Activated CD4-positive, alpha-beta T cell treated with anti-CD3 and anti-CD28 coated beads for 24 hours (primary cell): ENCODE measurements at regions not wholly inside any gene's neighbourhood (a gene's known extent, or its start where the extent isn't known, plus 50 kb on each side); places are given as distances from the start of the nearest gene placed in this dataset.

Experiments
- DNase-seq, 2 donors: peaks; one replicate each; pipeline ENCODE4 v3.0.0-alpha.2; 2020; ENCODE audit warnings: low read depth in 2 of 2

DNA sequence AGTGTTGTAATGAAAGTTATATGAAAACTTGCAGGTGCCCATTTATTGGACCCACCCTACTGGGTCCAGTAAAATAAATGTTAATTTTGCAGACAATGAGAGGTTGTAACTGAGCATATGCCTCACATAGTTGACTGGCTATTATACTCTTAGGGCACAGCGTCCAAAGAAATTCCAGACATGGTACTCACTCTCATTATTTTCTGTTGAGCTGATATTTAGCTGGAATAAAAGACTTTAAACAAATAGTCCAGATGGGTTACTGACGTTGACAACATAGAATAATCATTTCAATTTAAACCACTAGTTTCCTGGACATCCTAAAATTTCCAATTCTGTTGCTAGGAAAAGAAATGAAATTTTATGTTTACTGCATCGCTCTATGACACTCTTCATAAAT is 174.5 kb downstream of the ZNF365 start:
- DNase-seq, result no peak

DNA sequence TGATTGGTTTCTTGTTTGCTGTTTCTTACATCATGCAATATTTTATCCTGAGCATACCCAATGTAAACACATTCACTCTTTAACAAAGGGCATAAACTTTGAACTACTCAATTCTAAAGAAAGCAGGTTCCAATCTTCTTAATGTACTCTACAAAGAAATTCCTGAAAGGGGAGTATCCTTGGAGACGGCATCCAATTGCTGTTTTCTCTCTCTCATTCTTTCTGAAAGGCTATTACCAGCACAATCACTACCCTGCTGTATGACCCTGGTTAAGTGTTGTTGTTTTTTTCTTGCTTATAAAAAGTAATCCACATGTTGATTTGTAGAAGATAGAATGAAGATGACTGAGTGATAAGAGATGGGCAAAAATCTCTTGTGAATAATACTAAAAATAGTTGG is 176.0 kb downstream of the ZNF365 start:
- no peak for DNase-seq

DNA sequence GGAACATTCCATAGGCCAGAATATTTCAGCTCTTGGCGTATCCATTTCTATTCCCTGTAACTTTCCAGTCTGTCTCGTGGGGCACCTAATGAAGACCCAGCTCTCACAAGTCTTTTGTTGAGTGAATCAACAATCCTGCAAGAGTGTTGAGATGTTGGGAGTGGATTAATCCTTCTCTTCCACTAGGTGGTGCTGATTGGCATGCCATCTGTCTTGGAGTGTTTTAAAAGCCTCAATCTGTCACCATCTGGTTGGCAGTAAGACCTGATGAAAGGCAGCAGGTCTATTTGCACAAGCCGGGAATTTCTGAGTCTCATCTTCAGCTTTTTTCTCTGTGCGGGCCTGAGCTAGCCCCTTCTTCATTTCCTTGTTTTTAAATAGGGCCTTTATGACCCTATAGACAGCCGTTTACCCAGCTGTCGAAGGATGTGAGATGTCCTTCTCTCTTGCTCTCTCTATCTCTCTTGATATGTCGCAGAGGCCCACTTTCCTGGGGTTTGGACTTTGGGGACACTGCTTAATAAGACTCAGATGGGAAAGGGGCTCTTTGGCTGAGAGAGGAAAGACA is 180.5 kb downstream of the ZNF365 start:
- DNase-seq, result no peak

DNA sequence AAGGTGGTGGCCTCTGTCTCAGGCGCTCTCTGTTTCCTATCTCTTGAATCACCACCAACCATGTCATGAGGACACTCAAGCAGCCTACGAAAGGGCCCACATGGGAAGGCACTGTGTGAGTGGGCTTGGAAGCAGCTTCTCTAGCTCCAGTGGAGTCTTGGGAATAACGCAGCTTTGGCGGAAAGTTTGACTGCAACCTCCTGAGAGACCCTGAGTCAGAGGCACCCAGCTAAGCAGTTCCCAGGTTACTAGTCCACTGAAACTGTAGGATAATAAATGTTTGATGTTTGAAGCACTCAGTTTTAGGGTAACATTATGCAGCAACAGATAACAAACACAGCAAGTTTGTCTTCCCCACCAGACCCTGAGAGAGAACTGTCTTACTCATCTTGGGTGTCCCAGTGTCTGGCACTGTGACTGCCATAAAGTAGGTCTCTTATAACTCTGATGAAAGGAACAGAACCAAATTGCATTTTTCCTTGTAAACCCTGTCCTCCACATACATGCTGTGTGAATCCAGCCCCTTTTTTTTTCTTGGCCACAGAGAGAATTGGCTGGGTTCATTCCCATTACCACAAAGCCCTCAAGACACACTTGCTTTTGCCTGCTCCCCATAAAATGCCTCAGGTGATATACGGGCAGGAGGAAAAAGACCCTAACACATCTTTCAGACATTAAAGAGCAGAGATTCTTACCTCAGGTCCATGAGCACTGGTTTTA is 185.5 kb downstream of the ZNF365 start:
- no peak for DNase-seq

DNA sequence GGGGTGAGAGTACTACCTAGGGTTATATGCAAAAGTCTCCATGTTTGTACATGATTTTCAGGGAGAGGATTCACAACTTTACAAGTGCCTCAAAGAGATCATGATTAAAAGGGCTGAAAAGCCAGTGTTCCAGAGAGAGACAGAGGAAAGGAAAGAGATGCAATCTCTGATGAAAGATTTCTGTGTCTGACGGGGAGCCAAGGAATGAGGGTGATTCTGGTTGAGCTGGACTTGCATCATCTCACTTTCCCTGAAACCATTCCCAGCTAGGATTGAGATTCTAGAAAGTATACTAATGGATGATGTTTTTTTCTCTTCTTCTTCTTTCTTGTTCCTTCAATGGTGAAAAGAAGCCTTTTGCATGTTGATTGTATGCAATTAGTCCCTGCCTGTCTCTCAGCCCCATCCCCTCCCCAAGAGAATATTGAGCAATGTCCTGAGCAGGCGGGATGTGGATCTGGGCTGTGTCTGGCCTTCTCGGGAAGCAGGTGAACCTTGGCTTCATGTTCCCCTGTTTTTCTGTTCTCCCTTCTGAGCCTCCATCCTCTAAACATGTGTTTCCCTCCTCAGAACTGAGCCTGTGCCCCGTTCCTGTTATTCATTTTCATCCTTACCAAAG is 186.1 kb downstream of the ZNF365 start:
- DNase-seq, result no peak

DNA sequence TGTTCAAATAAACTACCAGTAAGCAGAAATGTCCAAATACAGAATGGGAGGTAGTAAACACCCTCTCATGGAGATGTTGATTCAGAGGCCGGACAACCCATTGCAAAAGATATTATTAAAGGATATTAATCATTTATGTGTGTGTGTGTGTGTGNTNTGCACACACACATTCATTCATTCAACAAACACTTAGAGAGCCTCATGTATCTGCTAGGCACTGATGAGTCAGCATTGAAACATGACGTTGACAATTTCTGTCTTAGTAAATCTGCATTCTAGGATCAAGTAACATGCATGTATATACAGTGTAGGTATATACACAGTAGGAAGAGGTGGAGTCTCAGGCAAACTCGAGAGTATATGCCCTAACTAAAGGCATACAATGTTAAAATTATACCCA is 187.0 kb downstream of the ZNF365 start:
- DNase-seq, result no peak

DNA sequence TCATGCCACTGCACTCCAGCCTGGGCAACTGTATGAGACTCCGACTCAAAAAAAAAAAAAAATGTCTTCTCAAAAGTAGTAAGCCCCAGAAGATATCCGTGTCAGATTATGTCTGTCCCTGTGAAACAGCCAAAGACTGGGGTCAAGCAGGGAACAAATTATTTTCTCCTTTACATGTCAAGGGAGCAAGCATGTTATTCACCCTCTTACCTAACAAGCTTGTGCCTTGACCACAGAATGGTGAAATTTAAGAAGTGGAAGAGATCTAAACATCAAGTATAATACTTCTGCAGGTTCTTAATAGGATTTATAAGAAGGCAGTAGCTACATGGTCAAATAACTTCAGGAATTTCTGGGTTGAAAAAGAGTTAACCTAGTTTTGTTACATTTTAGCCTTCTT is 187.9 kb downstream of the ZNF365 start:
- DNase-seq, result no peak

DNA sequence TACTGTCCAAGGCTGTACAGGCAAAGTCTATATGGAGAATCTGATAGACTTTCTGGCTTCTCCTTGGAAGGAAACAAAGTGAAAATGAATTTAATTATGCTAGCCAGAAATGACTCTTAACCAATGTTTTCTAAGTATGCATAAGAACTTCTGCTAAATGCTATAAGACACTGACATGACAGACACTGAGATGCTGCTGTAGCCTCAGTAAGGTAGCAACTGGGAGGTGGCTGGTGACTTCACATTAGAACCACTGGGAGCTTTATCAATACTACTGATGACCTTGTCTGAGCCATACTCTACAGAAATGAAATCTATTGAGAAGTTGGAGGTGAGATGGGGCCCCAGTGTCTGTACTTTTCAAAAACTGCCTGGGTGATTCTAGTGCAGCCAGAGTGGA is 188.6 kb downstream of the ZNF365 start:
- DNase-seq, result no peak

DNA sequence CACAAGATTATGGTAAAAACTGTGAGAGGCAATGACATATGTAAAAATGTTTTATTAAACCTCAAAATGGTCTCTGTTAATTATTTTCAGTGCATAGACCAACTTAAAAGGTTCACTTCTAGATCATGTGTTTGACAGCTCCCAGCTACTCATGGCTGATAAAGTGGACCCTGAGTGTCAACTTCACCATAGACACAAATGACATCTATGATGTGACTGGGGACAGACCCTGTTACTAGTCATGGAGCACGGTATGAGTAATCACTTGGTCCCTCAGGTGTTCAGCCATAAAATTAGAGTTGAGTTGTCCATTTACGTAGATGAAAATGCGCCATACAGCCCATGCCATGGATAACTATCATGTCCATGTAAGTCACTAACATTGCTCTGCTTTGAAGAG is 199.8 kb downstream of the ZNF365 start:
- DNase-seq, result no peak

DNA sequence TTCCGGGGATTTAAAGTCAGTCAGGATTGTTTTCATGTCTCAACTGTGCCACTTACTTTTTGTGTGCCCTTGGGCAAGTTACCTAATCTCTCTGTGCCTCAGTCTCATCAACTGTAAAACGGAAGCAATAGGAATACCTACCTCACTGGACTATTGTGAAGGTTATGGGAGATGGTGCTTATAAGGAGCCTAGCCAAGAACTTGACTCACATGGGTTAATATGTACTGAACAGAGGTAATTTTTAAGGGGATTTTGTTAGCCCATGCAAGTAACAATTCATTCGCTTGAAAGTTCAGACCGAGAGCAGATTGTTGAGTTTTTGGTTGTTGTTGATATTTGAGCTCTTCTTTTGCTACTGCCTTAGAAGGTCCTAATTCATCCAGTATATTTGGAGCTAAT is 202.9 kb downstream of the ZNF365 start:
- DNase-seq, result no peak

DNA sequence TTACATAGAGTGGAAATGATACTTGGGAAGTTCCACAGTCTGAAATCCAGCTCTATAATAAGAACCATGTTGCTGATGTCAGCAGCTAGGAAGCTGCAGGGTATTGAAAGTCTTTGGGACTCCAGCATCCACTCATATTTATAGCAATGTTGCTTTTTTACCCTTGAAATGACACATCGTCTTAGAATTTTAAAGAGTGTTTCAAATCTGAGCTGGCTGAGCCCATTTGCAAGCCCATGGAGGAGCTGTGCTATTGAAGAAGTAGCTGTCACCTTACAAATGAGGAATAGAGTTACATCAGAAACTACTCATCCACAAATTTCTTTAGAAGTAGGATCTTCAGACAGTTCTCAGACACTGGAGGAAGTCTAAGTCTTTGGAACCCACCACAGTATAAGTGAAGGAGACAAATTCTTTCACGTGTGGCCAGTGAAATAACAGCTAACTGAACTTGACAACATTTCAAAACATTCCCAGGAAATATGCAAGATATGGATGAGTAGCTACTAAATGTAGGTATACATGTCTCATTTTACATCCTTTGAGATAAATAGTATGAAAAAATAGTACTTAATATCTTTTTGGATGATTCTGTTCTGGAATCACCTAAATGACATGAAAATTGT is 203.6 kb downstream of the ZNF365 start:
- DNase-seq, result no peak

DNA sequence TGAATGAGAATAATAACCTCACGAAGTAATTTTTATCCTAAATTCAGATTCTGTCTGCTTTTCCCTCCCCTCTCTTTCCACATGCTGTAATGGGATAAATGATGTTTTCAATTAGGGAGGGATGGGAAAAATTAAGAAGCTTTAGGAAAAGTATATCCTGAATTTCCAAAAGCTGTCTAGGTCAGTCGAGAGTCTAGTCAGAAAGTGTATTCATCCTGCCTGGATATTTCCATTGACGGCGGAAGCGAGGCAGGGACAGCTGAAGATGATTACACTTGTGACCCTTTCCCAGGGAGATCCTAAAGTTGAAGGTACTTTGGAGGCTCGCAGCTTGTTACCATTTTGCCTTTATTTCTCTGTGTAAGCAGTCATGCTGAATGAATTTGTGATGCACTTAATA is 204.1 kb downstream of the ZNF365 start:
- DNase-seq, result no peak

DNA sequence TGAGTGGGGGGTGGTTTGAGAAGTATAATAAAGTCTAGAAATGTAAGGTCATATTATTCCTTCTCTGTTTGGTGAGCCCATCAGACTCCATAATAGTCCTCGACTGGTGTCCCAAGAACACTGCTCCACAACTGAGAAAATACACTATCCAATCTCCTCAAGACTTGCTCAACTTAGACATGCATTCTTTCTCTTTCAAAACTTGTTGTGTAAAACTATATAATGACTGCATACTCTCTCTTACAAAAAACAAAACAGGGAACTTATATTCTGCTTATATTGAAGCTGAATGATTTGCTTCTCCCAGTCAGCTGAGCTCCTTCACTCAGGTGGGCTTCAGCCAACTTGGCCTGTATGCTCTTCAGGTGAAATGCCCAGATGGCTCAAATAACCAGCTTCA is 204.7 kb downstream of the ZNF365 start:
- no peak for DNase-seq

DNA sequence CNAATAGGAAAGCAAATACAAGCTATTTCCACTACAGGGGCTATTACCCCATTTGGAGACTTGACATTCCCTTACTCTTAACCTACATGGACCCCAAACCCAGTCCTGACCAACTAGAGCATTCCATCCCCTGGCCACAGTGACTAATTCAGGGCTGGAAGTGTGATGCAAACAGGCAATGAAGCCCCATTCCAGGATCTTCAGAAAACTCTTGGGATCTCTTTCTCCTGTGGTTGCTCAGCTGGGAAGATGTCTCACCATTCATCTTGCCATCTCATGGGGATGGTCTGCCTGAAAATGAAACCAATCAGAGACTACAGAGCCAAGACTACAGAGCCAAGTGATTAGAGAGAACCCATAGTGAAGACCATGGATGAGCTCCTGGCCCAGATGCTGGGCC is 206.2 kb downstream of the ZNF365 start:
- no peak for DNase-seq

DNA sequence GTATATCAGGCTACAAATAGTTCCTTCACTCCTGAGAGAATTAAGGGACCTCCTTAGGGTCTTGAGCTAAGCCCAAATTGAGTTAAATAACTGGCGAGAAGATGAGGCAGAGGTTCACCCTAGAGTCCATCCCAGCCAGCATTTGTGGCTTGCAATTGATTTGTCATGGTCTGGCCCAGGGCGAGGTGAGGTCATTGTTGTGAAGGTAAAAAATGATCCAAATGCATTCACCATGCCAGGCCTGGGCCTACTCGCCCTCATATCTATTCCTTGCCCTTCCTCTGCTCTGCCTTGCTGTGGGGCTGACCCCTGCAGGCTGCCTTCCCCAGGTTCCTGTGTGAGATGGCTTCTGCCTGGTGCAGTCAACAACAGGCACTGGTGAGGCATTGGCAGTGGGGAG is 207.2 kb downstream of the ZNF365 start:
- DNase-seq, result no peak

DNA sequence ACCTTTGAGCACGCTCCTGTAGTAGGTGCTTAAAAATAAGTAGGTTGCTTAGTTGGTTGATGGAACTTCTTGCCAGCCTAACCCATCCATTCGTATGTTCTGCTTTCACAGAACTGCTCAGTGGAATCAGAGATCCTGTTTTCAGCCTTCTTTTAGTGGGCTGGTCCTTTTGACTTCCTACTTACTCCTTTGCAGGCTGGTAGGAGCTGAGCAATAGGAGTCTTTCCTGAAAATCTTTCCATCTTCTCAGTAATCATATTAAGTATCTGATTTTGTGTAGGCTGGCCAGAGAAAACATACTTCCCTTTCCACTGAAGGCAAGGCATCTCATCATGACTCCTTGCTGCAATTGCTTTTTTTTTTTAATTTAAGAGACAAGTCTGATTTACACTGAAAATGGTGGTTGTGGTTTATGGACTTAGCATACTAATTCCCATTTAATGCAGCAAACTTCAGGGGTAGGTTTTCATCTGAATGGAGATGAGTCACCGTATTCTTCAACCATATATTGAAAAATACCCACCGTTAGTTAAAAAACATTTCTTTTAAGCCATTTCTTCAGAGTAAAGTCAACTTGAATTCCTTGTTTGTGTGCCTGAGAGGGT is 208.0 kb downstream of the ZNF365 start:
- DNase-seq, result no peak

DNA sequence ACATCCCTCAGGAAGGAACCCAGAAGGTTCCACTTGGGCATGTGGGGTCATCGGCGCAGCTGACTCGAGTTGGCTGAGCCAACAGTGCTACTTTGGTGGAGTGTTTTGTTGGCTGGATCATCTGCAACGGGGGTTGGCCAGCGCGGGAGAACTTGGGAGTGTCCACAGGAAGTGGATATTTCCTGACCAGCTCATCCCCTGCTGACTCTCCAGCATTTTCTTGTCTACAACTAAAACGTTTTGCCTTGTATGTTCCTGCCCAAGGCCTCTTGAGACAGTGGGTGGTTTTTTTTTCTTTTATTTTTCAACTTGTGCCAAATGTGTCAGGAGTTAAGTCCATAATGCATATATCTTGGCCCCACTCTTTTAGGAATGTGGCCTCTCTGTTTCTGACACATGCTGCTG is 208.6 kb downstream of the ZNF365 start:
- no peak for DNase-seq

DNA sequence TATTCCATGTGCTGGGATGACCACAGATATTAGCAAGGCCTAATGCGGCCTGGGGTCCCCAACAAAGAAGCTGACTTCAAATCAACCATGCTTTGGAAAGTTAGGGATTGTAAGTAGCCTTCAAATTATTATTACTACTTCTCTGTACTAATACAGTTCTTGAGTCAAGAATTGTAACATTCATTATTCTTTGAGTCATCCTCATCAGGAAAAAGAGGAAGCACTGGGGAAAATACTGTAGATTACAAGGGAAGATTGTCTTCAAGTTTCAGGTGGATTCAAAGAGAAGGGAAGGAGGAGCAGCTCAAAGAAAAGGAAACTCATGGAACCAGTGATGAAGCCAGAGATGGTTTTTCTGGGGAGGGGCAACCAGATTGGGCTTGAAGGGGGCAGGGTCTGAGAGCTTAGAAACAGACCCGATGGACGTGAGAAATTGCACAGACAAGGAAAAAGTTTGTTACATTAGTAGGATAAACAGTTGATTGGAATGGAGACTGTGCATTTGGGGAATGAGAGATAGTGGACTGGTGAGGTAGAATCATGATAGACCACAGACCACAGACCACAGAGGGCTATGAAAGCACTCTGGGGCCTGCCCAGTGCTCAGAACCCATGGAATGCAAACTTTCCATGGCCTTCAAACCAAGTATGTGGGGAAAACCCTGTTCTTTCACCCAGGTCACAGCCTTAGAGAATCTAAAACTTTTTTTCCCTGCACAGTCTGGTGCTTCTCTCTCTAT is 209.9 kb downstream of the ZNF365 start:
- no peak for DNase-seq

DNA sequence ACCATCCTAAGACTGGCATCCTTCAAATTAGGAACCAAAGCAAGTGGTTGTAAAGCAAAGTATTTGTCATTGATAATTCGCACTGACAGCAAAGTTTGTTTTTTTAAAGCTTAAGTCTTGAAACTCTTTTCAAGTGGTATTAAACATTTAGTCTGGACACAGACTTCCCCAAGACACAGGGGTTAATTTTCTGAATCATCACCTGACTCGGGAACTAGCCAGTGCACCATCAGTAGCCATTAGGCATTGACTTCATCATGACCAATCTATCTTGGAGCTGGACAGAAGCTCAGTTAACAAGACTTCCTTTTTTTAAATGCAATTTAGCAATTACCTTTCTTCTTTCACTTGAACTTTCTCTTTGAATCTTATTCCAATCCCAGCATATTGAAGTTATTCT is 210.6 kb downstream of the ZNF365 start:
- no peak for DNase-seq

DNA sequence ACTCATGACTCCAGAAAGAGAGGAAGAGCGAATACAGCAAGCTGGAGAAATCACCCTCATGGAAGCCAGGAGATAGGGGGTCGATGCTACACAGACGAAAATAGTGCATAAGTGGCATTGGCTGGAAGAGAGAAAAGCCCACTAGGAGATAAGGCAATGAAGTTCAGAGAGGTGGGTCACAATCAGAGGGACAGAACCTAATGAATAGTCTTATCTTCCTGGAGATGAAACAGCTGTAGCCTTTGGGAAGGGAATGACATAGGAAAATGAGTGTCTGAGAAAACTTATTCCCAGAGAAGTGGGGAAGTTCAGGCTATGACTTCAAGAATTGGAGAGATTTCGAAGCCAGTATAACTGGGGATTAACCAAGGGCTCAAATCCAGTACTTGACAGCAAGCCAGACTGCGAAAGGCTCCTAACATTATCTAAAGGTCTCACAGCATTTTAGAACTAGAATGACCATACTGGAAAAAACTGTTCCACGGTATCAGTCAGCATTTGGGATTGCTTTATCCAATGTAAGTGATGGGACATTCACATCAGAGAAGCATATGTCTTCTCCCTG is 211.1 kb downstream of the ZNF365 start:
- no peak for DNase-seq

DNA sequence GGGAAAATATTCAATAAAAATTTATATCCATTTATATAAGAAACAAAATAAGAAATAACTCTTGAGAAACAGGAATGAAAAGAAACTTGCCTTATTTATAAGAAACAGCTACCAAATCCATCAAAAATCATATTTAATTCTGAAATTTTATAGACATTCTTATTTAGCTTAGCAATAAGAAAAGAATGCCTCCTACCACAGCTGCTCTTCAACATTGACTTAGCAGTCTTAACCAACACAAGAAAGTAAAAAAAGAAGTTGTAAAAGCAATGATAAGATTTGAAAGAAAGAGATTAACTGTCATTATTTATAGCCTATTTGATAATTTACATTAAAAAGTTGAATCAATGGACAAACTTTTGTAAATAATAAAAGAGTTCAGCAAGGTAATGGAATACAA is 212.8 kb downstream of the ZNF365 start:
- DNase-seq, result no peak

DNA sequence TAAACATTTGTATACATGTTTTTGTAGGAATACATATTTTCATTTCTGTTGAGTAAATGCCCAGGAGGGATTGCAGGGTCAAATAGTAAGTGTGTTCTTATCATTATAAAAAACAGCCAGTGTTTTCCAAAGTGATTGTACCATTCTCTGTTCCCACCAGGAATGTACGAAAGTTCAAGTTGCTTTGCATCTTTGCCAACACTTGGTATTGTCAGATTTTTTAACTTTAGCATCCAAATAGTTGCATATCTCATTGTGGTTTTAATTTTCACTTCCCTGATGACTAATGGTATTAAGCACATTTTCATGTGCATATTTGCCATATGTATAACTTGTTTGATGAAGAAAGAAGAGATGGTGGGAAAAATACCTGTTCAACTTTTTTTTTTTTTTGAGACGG is 213.9 kb downstream of the ZNF365 start:
- DNase-seq, result no peak
